HAP-1 (cell line): ENCODE measurements at regions not wholly inside any gene's neighbourhood (a gene's known extent, or its start where the extent isn't known, plus 50 kb on each side); places are given as distances from the start of the nearest gene placed in this dataset.
"Not testable (repeated sequence)": the region's sequence is repeated elsewhere in the genome, so short reads cannot be mapped to it uniquely, and the experiment has no call there.

Source experiments
- DNase-seq, 2 experiments: peaks; one replicate each; pipeline ENCODE4 v3.0.0-alpha.2; 2016 to 2020; ENCODE audit warnings: low spot score in 2 of 2
- H3K27me3 ChIP-seq: fragments of 250-450 bp; sonication (Bioruptor Pico); 2 replicates; pipeline ENCODE4 v1.5.1; 2020; ENCODE audit warnings: low read depth, mild to moderate bottlenecking, moderate library complexity
- H3K36me3 ChIP-seq: fragments of 250-450 bp; sonication (Bioruptor Pico); replicated peaks from 2 replicates; pipeline ENCODE4 v1.5.1; 2020; ENCODE audit warnings: mild to moderate bottlenecking
- H3K4me1 ChIP-seq: fragments of 250-450 bp; sonication (Bioruptor Pico); 2 replicates; pipeline ENCODE4 v1.5.1; 2020; ENCODE audit warnings: mild to moderate bottlenecking
- H3K4me3 ChIP-seq: fragments of 250-450 bp; sonication (Bioruptor Pico); 2 replicates; pipeline ENCODE4 v1.5.1; 2020; ENCODE audit warnings: mild to moderate bottlenecking, moderate library complexity
- H3K9me3 ChIP-seq: fragments of 250-450 bp; sonication (Bioruptor Pico); 2 replicates; pipeline ENCODE4 v1.5.1; 2020; ENCODE audit warnings: mild to moderate bottlenecking, moderate library complexity
- in situ Hi-C: fragments of 300-500 bp; cut with MboI; formaldehyde crosslinking; loops from 3 replicates; pipeline ENCODE4 v1.14.3; 2020; ENCODE audit warnings: low sequenced_read_pairs, inconsistent platforms, mixed read lengths

DNA sequence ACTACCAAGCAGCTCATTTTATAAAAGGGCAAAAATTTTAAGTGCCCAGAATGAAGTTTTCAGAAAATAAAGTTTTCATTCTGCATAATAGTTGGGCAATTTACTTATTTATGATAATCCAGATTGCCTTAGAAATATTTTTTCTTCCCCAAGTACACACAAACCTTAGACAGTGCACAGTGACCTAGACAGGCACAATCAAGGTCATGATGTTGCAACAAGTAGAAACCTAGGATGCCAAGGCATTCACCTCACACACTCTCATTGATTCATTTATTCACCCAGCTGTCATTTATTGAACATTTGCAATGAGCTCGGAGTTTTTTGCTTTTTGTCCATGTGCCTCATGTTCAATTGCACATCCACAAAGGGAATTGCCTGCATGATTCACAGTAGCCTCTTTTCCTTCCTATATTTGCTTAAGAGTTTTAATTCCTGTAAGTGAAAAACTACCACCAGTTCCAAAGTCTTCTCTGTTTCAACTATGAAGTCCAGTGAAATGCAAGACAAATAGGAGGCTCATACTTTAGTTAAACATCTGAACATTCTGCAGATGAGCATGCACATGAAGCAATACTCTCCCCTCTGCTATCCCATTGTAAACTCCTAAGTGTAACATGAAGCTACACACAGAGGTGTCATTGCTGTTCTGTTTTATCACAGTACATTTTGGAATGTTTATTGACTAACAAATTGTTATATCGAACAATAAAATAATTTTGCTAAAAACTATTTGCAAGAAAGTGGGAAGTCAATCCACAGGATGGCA, 122.9 kb downstream of the HINT1 start:
- DNase-seq: no peak
- Histone ChIP-seq H3K36me3 (no peaks in the 10 kb centered on the region), H3K27me3 (0 out of 2 replicates have a peak, but pooled peaks cover 2% of the 10 kb centered on the region), H3K4me3 (no peak overlapping the region), H3K4me1 (no peaks in the 10 kb centered on the region), H3K9me3 (no peaks in the 10 kb centered on the region)
- in situ Hi-C loops: no loop called here

GRCh38 chr5:131023498-131023865, 141.6 kb downstream of the HINT1 start:
- H3K4me1 ChIP-seq: no peaks in the 10 kb centered on the region
- no peaks in the 10 kb centered on the region for H3K27me3 ChIP-seq
- in situ Hi-C loops: no loop called here
- DNase-seq: no peak
- no peaks in the 10 kb centered on the region for H3K36me3 ChIP-seq
- no peak overlapping the region for H3K4me3 ChIP-seq
- H3K9me3 ChIP-seq: no peaks in the 10 kb centered on the region

- Histone ChIP-seq H3K4me3 (no peak overlapping the region), H3K9me3 (no peaks in the 10 kb centered on the region), H3K27me3 (no peaks in the 10 kb centered on the region), H3K36me3 (no peaks in the 10 kb centered on the region), H3K4me1 (no peaks in the 10 kb centered on the region)
- no peak for DNase-seq
- in situ Hi-C loops: no loop called here
Measured at GRCh38 chr5:131022811-131023497, 142.1 kb downstream of the HINT1 start.

- no peak overlapping the region for H3K4me3 ChIP-seq
- H3K36me3 ChIP-seq: no peaks in the 10 kb centered on the region
- in situ Hi-C loops: no loop called here
- no peaks in the 10 kb centered on the region for H3K4me1 ChIP-seq
- H3K27me3 ChIP-seq: no peaks in the 10 kb centered on the region
- DNase-seq: no peak
- H3K9me3 ChIP-seq: no peaks in the 10 kb centered on the region
Measured at GRCh38 chr5:131021646-131022045, 143.4 kb downstream of the HINT1 start.

DNA sequence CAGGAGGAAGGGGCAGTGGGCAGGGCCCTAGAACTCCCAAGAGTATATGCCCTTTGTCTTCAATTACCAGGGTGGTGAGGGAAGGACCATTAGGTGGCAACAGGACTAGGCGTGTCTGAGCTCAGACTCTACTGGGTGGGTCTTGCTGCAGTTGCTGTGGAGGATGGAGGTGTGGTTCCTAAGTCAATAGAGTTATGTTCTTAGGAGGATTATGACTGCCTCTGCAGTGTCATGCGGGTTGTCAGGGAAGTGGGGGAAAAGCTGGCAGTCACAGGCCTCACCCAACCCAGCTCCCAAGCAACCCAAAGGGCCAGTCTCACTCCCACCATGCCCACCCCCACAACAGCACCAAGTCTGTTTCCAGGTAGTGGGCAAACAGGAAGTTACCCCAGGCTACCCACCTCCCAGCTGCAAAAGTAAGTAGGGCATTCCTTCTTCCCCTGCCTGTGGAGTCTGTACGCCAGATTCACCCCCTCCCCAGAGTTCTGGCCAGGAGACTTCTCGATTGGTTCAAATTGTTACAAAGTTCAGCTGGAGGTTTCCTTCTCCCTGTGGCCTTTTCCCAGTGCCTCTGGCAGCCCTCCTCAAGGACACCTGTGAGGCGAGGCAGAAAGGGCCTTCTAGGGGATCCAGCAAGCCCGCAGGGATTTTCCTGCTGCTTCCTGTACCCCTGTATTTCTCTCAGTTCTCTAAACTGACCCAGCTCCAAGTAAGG, 145.3 kb downstream of the HINT1 start:
- no peaks in the 10 kb centered on the region for H3K36me3 ChIP-seq
- in situ Hi-C loops: no loop called here
- DNase-seq: no peak
- no peaks in the 10 kb centered on the region for H3K27me3 ChIP-seq
- H3K4me1 ChIP-seq: no peaks in the 10 kb centered on the region
- no peak overlapping the region for H3K4me3 ChIP-seq
- no peaks in the 10 kb centered on the region for H3K9me3 ChIP-seq

GRCh38 chr5:131019111-131019510, 145.9 kb downstream of the HINT1 start:
- no peak for DNase-seq
- H3K36me3 ChIP-seq: no peaks in the 10 kb centered on the region
- H3K4me1 ChIP-seq: no peaks in the 10 kb centered on the region
- no peaks in the 10 kb centered on the region for H3K9me3 ChIP-seq
- in situ Hi-C loops: no loop called here
- no peaks in the 10 kb centered on the region for H3K27me3 ChIP-seq
- no peak overlapping the region for H3K4me3 ChIP-seq

DNA sequence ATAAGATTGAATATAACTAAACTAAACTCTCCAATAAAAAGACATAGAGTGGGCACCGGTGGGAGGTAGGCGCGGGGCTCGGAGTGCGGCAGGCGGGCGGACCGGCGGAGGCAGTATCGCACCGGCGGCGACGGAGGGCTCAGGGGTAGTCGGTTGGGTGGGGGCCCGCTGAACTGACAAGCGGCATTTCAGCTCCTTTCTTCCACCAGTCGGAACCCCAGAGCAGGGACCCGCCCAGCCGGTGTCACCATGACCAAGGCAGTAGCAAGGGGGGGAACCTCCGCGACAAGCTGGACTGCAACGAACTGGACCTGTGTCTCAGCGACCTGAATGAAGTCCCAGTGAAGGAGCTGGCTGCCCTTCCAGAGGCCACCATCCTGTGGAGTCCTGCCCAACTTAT, 156.7 kb downstream of the HINT1 start:
- in situ Hi-C loops: no loop called here
- H3K4me3 ChIP-seq: no peak overlapping the region
- no peak for DNase-seq
- H3K27me3 ChIP-seq: 0 out of 2 replicates have a peak, but pooled peaks cover 7% of the 10 kb centered on the region
- no peaks in the 10 kb centered on the region for H3K4me1 ChIP-seq
- H3K36me3 ChIP-seq: no peaks in the 10 kb centered on the region
- H3K9me3 ChIP-seq: no peaks in the 10 kb centered on the region

- H3K4me1 ChIP-seq: no peaks in the 10 kb centered on the region
- no peaks in the 10 kb centered on the region for H3K9me3 ChIP-seq
- H3K27me3 ChIP-seq: 0 out of 2 replicates have a peak, but pooled peaks cover 7% of the 10 kb centered on the region
- no peaks in the 10 kb centered on the region for H3K36me3 ChIP-seq
- no peak overlapping the region for H3K4me3 ChIP-seq
- in situ Hi-C loops: no loop called here
- DNase-seq: no peak
Measured at GRCh38 chr5:131005963-131006684, 158.9 kb downstream of the HINT1 start.

- Histone ChIP-seq H3K4me1 (no peaks in the 10 kb centered on the region), H3K36me3 (no peaks in the 10 kb centered on the region), H3K27me3 (0 out of 2 replicates have a peak, but pooled peaks cover 4% of the 10 kb centered on the region), H3K4me3 (no peak overlapping the region), H3K9me3 (no peaks in the 10 kb centered on the region)
- DNase-seq: no peak
- in situ Hi-C loops: no loop called here
Measured at GRCh38 chr5:131001507-131001906, 163.5 kb downstream of the HINT1 start.

- 0 out of 2 replicates have a peak, but pooled peaks cover 4% of the 10 kb centered on the region for H3K27me3 ChIP-seq
- no peaks in the 10 kb centered on the region for H3K9me3 ChIP-seq
- H3K4me3 ChIP-seq: no peak overlapping the region
- in situ Hi-C loops: no loop called here
- no peaks in the 10 kb centered on the region for H3K36me3 ChIP-seq
- no peak for DNase-seq
- H3K4me1 ChIP-seq: no peaks in the 10 kb centered on the region
Measured at GRCh38 chr5:131000289-131000688, 164.8 kb downstream of the HINT1 start.

DNA sequence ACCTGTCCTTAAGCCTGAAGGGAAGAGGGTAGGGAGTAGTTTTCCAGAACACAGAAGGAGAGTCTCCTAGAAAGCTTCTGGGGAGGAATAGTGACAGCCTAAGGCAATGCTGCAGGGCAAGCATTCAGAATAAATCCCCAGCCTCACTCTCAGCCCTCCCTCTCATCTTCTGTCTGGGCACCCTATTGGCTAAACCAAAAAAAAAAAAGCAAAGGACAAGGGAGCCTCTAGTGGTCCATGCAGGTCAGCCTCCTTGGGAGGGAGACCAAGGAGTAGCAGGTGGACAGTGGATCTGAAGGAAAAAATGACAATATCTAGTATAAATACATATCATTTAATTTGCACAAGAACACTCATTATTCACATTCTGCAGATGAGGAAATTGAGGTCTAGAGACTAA, 168.3 kb downstream of the HINT1 start:
- DNase-seq, H3K4me3 ChIP-seq, in situ Hi-C loops, H3K4me1 ChIP-seq, H3K27me3 ChIP-seq, H3K9me3 ChIP-seq, H3K36me3 ChIP-seq: not testable (repeated sequence)

DNA sequence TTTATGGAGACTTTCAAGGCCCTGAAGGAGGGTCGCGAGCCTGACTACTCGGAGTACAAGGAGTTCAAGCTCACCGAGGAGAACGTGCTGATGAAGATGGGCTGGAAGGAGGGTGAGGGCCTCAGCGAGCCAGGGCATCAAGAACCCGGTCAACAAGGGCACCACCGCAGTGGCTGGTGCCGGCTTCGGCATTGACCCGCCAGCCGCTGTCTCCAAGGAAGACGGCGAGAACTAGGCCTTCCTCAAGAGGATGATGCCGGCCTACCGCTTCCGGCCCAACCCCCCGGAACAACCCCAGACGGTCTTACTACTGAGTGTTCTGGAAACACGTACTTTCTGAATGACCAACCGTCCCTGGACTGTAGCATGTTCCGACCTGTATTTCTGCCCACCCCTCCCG, 169.2 kb downstream of the HINT1 start:
- no peaks in the 10 kb centered on the region for H3K4me1 ChIP-seq
- in situ Hi-C loops: no loop called here
- no peak overlapping the region for H3K4me3 ChIP-seq
- H3K27me3 ChIP-seq: no peaks in the 10 kb centered on the region
- H3K9me3 ChIP-seq: no peaks in the 10 kb centered on the region
- no peak for DNase-seq
- no peaks in the 10 kb centered on the region for H3K36me3 ChIP-seq

GRCh38 chr5:130995254-130995515, 169.9 kb downstream of the HINT1 start:
- no peak overlapping the region for H3K4me3 ChIP-seq
- no peak for DNase-seq

More at GRCh38 chr5:130995254-130995515, 169.9 kb downstream of the HINT1 start:
- Histone ChIP-seq H3K27me3 (no peaks in the 10 kb centered on the region), H3K4me1 (no peaks in the 10 kb centered on the region), H3K9me3 (no peaks in the 10 kb centered on the region), H3K36me3 (no peaks in the 10 kb centered on the region)
- in situ Hi-C loops: no loop called here
